HUDEP-2 (cell line): ENCODE measurements at regions not wholly inside any gene's neighbourhood (a gene's known extent, or its start where the extent isn't known, plus 50 kb on each side); places are given as distances from the start of the nearest gene placed in this dataset.

ENCODE experiments used
- DNase-seq, 76 experiments: peaks; one replicate each; lab custom pipeline; 2025; ENCODE audit not compliant: unreplicated experiment in 76 of 76; lab: John Stamatoyannopoulos, UW

DNA sequence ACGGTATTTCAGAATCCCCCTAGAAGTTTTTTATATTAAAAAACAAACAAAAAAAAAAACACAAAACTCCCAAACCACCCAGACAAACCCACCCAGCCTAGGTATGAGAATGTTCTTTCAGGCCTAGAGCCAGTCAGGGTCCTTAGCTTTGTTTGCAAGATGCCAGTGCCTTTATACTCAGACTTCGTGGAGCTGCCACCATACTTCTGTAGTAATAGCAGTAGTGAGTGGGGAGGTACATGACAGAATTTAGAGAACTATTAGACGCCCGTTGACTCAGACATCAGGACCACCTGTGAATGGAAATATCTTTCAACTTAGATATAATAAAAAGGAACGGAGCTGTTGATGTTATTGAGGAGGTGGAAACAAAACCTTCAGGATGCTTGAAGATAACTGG, 138.2 kb upstream of the MKLN1 start:
- no peak for DNase-seq

GRCh38 chr7:131190146-131190545, 137.5 kb upstream of the MKLN1 start:
- DNase-seq: no peak

DNA sequence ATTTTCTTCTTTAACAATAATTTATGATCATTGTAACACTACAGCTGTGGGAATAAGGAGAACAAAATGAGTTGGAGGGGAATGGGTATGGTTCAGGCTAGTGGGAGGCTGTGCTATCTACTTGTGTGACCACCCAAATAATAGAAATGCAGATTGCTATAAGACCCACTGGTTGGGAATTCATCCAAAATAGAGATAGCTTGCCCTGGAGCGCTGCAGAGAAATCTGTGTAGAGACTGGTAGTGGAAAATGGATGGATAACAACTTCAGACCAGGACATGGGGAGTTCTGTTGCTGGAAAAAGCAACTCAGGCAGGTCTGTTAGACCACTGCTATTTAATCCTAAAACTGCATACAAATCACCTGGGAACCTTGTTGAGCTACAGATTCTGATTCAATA, 137.1 kb upstream of the MKLN1 start:
- no peak for DNase-seq

- no peak for DNase-seq
Observed at GRCh38 chr7:131194070-131194865, 133.4 kb upstream of the MKLN1 start.

GRCh38 chr7:131196803-131197202, 130.9 kb upstream of the MKLN1 start:
- no peak for DNase-seq

DNA sequence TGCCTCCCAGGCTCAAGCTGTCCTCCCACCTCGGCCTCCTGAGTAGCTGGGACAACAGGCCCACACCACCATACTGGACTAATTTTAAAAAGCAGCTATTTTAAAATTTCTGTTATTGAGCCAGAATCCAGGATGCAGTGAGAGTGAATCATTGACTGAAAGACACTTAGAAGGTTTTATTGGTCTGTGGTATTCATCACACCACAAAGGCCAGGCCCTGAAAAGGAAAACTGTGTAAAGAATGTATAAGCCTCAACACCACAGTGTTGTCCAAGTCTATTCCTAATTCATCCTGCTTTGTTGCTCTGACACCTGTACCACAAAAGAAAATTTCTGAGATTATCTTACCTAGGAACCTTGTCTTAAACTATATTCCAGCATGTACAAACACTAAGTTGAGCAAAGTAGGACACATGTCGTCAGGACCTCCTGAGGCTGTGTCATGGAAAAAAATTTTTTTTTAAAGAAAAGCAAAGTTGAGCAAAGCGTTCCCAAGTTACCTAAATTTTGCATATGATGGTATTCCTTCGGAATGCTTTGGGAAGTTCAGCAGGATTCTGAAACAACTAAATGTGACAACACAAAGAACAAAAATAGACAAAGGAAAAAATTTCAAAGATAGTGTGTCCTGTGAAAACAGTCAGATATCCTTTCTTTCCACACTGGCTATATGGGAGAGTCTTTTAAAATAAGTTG, 129.6 kb upstream of the MKLN1 start:
- no peak for DNase-seq

- no peak for DNase-seq
Observed at GRCh38 chr7:131202451-131202850, 125.2 kb upstream of the MKLN1 start.

GRCh38 chr7:131203291-131203976, 124.2 kb upstream of the MKLN1 start:
- no peak for DNase-seq

GRCh38 chr7:131208777-131209176, 118.9 kb upstream of the MKLN1 start:
- DNase-seq: no peak

DNA sequence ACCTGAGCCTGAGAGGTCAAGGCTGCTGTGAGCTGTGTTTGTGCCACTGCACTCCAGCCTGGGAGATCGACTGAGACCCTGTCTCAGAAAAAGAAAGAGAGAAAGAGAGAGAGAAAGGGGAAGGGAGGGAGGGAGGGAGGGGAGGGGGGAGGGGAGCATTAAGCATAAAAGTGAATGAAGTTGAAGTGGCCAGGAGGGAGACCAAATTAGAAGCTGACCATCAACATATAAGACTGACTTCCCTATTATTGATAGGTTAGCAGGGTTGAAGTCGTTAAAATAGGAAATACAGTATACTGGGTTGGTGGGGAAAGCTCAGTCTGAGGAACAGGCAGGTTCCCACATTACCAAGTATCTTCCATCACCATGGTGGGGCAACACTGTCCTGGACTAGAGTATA, 117.1 kb upstream of the MKLN1 start:
- no peak for DNase-seq

DNA sequence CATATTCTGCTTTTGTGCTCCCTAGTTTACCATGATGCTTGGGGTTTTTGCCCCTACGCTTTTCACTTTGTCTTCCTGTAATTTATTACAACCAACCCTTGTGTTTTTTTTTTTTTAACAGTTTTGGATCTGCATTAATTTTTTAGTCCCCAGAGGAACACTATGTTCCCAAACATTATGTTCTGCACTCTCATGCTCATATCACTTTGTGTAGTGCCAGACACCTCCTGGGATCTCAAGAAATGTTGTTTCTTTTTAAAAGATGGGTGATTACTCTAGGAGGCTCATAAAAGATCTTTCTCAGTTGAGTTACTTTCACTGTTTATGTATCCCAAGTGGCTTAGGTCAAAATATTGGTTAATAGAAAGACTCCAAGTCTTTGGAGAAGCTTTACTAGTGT, 116.2 kb upstream of the MKLN1 start:
- no peak for DNase-seq

- no peak for DNase-seq
Observed at GRCh38 chr7:131212114-131212513, 115.6 kb upstream of the MKLN1 start.

GRCh38 chr7:131218727-131219128, 108.9 kb upstream of the MKLN1 start:
- no peak for DNase-seq

DNA sequence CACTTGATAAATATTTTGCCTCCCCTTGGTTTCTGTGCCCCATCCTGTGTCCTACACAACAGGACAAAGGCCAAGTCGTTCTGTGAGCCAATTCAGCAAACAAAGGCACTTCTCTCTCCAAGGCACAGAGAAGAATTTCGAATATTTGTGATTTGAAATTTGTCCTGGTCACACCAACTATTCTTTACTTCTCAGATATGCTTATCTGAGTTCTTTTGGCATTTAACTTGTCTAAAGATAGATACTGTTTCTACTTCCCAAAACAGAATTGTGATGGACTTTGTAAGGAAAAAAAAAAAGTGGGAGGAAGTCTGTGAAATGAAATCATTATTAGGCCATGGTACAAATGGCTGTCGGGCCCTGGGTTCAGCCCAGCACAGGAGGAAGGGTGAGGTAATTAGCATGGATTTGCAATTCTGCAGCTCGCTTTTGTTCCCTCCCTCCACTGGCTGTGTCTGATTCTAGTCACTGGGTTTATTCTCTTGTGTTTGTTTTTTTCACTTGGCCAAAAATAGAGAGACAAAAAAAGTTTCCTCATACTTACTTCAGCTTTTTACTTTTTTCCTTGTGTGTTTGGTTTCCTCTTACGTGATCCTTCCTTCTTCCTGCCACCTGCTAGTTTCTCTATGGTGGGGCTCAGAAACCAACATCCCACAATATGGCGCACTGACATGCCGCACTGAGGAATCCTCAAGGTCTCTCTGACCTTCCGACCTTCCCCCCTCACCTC, 108.2 kb upstream of the MKLN1 start:
- no peak for DNase-seq

DNA sequence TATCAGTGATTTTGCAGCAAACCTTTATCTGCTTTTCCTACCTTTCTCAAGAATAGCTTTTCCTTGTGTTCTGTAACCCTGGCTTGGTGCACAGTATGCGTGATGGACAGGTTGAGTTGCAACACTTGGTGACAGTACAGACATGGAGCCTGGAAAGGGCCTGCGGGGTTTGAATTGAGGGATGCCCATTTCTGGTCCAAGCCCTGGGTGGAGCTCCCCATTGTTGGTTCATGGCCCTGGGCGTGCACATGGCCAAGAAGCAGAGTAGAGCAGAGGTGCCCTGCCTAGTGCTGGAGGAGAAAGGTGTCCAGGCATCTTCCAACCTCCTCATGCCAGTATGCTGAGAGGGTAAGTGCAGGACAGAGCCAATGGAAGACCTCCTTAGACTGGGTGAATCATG, 106.6 kb upstream of the MKLN1 start:
- no peak for DNase-seq

GRCh38 chr7:131222171-131222570, 105.5 kb upstream of the MKLN1 start:
- no peak for DNase-seq

GRCh38 chr7:131223151-131223550, 104.5 kb upstream of the MKLN1 start:
- no peak for DNase-seq

GRCh38 chr7:131224996-131225395, 102.7 kb upstream of the MKLN1 start:
- DNase-seq: no peak

DNA sequence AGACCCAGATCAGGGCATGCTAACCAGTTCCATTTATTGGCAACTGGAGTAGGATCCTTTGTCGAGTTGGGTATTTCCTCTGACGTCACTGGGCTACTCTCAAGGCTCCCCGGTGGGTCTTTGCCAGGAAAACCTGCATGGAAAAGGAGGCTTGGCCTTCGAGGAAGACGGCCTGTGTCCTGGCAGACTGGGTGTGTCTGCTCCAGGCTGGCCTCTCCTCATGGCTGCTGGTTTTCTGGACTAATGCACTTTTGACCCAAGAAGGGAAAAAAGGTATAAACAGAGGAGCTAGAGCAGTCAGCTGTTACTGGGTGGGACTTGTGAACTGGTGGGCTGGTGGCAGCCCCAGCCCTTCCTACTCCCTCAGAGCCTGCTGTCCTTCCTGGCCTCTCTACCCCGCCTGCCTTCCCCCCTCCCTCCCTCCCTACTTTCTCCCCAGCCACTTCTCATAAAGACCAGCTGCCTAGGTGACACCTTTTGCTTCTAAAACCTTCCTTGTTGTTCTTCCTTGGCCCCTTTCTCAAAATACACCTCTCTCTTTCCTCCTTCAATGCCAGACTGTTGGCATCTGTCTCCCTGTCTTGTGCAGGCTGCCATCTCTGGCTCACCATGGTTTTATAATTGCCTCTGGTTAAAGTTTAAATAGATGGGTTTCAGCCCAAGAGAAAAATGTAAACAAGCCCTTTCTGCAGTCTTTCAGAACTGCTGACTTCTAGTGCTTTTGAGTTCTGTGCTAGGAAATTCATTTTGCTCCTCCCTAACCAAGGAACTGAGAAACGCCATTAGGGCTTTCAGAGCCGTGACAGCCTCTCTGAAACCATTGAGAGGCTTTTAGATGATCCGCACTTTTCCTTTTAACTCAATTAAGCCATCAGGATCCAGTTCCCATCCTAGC, 101.8 kb upstream of the MKLN1 start:
- no peak for DNase-seq

GRCh38 chr7:131226514-131226865, 101.2 kb upstream of the MKLN1 start:
- no peak for DNase-seq
